ENCODE measurements at regions not wholly inside any gene's neighbourhood (a gene's known extent, or its start where the extent isn't known, plus 50 kb on each side); places are given as distances from the start of the nearest gene placed in this dataset.

DNA sequence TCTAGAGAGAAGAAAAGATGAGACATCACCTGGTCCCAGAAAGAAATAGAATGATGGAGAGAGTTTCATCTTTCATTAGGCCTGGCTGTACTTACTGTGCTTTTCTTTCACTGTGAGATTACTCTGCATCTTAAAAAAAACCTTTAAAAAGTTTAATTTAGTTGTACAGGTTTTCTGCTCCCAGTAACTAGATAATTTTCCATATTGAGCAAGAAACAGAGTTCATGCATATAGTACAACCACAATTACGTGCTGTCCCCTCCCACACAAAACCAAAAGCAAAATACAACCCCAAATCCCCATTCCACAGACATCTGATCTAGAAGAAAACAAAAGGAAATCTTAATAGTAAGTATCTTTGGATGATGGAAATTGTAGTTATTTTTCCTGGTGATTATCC lies 371.2 kb downstream of the SH2D1A start:
- TF ChIP-seq CTCF (IDR thresholded peaks at IDR 0.05) (no peak), EZH2 (IDR thresholded peaks at IDR 0.05; ENCODE audit: borderline replicate concordance, insufficient read depth, low read depth, low read length, poor library complexity, severe bottlenecking) (no peak)
- intact Hi-C loops (cut with micrococcal nuclease): no loop called here
- ChIA-PET POLR2A (no interaction called here), CTCF (no interaction called here)
- H3K79me2 ChIP-seq (ENCODE audit: control insufficient read depth, insufficient read depth, low read length): no peaks in the 10 kb centered on the region
- no peak overlapping the region for H3K4me2 ChIP-seq (replicated peaks; ENCODE audit: low read depth, low read length, poor library complexity, severe bottlenecking)
- WGBS (ENCODE audit: insufficient coverage): no CpG with 5 or more reads among the region's 1 CpG
- Mint-ChIP-seq H3K27ac (no peak overlapping the region), H3K4me1 (no peaks in the 10 kb centered on the region), H3K9me3 (ENCODE audit: insufficient read depth) (no peaks in the 10 kb centered on the region), H3K27me3 (no peaks in the 10 kb centered on the region), H3K4me3 (no peak overlapping the region)
- no peak overlapping the region for H3K4me3 ChIP-seq (ENCODE audit: control extremely low read depth in 1 of 5, extremely low read depth in 1 of 5, insufficient read depth in 1 of 5, low read depth in 2 of 5, low read length in 4 of 5)
- no peak for ATAC-seq (ENCODE audit: low read depth)
- H3K4me1 ChIP-seq (ENCODE audit: control insufficient read depth in 2 of 2, insufficient read depth in 2 of 2, low read length in 2 of 2): no peaks in the 10 kb centered on the region
- H3K27ac ChIP-seq (ENCODE audit: low read length in 2 of 2): no peak overlapping the region
- no peak overlapping the region for H2AFZ ChIP-seq (ENCODE audit: insufficient read depth, low read depth, low read length, poor library complexity, severe bottlenecking)
- no peak overlapping the region for H3K9ac ChIP-seq (ENCODE audit: low read length)
- H3K9me3 ChIP-seq (ENCODE audit: control extremely low read depth in 1 of 3, control insufficient read depth in 2 of 3, insufficient read depth in 1 of 3, low read length in 2 of 3): no peaks in the 10 kb centered on the region
- no peaks in the 10 kb centered on the region for H3K36me3 ChIP-seq (replicated peaks in 1 of 2; ENCODE audit: control extremely low read depth in 1 of 2, control insufficient read depth in 1 of 2, extremely low read depth in 1 of 2, insufficient read depth in 2 of 2, low read length in 1 of 2)
- H3K27me3 ChIP-seq (replicated peaks in 1 of 4; ENCODE audit: control extremely low read depth in 1 of 4, control insufficient read depth in 3 of 4, insufficient read depth in 4 of 4, low read length in 3 of 4): no peaks in the 10 kb centered on the region
- DNase-seq: no peak
- no peaks in the 10 kb centered on the region for H4K20me1 ChIP-seq (ENCODE audit: control insufficient read depth, insufficient read depth, low read length, poor library complexity, severe bottlenecking)

DNA sequence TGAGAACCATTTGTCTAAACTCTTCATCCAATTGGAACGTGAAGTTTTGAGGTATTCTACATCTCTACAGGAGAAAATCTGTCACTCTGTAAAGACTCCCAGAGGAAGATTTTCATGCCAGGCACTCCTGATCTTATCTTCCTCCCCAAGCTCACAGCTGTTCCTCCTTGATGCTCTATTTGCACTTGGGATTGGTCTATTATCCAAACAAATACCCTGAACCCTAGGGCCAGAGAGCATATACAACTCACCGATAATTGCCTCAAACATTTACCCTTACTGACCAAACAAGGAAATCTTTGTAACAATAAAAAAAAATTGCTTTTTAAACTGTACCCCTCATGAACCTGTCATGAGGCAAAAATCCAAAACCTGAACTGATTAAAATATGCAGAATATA lies 372.7 kb downstream of the SH2D1A start:
- ATAC-seq (ENCODE audit: low read depth) (no peak), DNase-seq (no peak)
- H3K4me3 ChIP-seq (ENCODE audit: control extremely low read depth in 1 of 5, extremely low read depth in 1 of 5, insufficient read depth in 1 of 5, low read depth in 2 of 5, low read length in 4 of 5): no peak overlapping the region
- no peak overlapping the region for H3K4me2 ChIP-seq (replicated peaks; ENCODE audit: low read depth, low read length, poor library complexity, severe bottlenecking)
- TF ChIP-seq CTCF (IDR thresholded peaks at IDR 0.05): no peak
- H3K27me3 ChIP-seq (replicated peaks in 1 of 4; ENCODE audit: control extremely low read depth in 1 of 4, control insufficient read depth in 3 of 4, insufficient read depth in 4 of 4, low read length in 3 of 4): no peaks in the 10 kb centered on the region
- no peaks in the 10 kb centered on the region for H4K20me1 ChIP-seq (ENCODE audit: control insufficient read depth, insufficient read depth, low read length, poor library complexity, severe bottlenecking)
- intact Hi-C loops (cut with micrococcal nuclease): no loop called here
- no CpG with 5 or more reads among the region's 2 CpGs for WGBS (ENCODE audit: insufficient coverage)
- POLR2A ChIA-PET: no interaction called here
- no peaks in the 10 kb centered on the region for H3K4me1 ChIP-seq (ENCODE audit: control insufficient read depth in 2 of 2, insufficient read depth in 2 of 2, low read length in 2 of 2)
- H3K9me3 Mint-ChIP-seq (ENCODE audit: insufficient read depth): no peaks in the 10 kb centered on the region
- no peak overlapping the region for H3K9ac ChIP-seq (ENCODE audit: low read length)
- CTCF ChIA-PET: no interaction called here
- H3K79me2 ChIP-seq (ENCODE audit: control insufficient read depth, insufficient read depth, low read length): no peaks in the 10 kb centered on the region
- H3K27me3 Mint-ChIP-seq: no peaks in the 10 kb centered on the region
- H3K4me3 Mint-ChIP-seq: no peak overlapping the region
- no peaks in the 10 kb centered on the region for H3K9me3 ChIP-seq (ENCODE audit: control extremely low read depth in 1 of 3, control insufficient read depth in 2 of 3, insufficient read depth in 1 of 3, low read length in 2 of 3)
- H3K4me1 Mint-ChIP-seq: no peaks in the 10 kb centered on the region
- no peak overlapping the region for H2AFZ ChIP-seq (ENCODE audit: insufficient read depth, low read depth, low read length, poor library complexity, severe bottlenecking)
- no peak overlapping the region for H3K27ac ChIP-seq (ENCODE audit: low read length in 2 of 2)
- no peaks in the 10 kb centered on the region for H3K36me3 ChIP-seq (replicated peaks in 1 of 2; ENCODE audit: control extremely low read depth in 1 of 2, control insufficient read depth in 1 of 2, extremely low read depth in 1 of 2, insufficient read depth in 2 of 2, low read length in 1 of 2)
- no peak overlapping the region for H3K27ac Mint-ChIP-seq
